ENCODE measurements at regions not wholly inside any gene's neighbourhood (a gene's known extent, or its start where the extent isn't known, plus 50 kb on each side); places are given as distances from the start of the nearest gene placed in this dataset.

- no peaks in the 10 kb centered on the region for H3K36me3 ChIP-seq (ENCODE audit: low read depth)
- no peak for DNase-seq
- no peak overlapping the region for H2AFZ ChIP-seq
- H3K9me2 ChIP-seq (ENCODE audit: insufficient read depth): no peaks in the 10 kb centered on the region
- no peaks in the 10 kb centered on the region for H4K20me1 ChIP-seq (ENCODE audit: insufficient read depth)
- H3K4me1 ChIP-seq (ENCODE audit: insufficient read depth): peaks cover 10% of the 10 kb centered on the region
- H3K4me3 ChIP-seq: no peak overlapping the region
- H3K27me3 ChIP-seq (replicated peaks; ENCODE audit: insufficient read depth): no peaks in the 10 kb centered on the region
- H3K9ac ChIP-seq: no peak overlapping the region
- no peaks in the 10 kb centered on the region for H3K9me3 ChIP-seq (ENCODE audit: low read depth)
- H3F3A ChIP-seq (ENCODE audit: insufficient read depth): no peaks in the 10 kb centered on the region
- H3K27ac ChIP-seq: no peak overlapping the region
- in situ Hi-C loops (cut with MboI): no loop called here
- 69 to 73% methylated on average over 1 of the region's 1 CpG for WGBS, 2 experiments (ENCODE audit: low coverage in 1 of 2, low lambda C conversion rate in 2 of 2, missing lambda C conversion rate in 2 of 2)
- H3K79me2 ChIP-seq (ENCODE audit: insufficient read depth): no peaks in the 10 kb centered on the region
- TF ChIP-seq EZH2phosphoT487 (IDR thresholded peaks at IDR 0.05; ENCODE audit: insufficient read depth, low read depth) (no peak), EZH2 (IDR thresholded peaks at IDR 0.05; ENCODE audit: insufficient read depth, poor library complexity, severe bottlenecking) (no peak)
- H3K4me2 ChIP-seq (ENCODE audit: unreplicated experiment): no peak overlapping the region
These were observed 137.8 kb downstream of the SPAG6 start for GRCh38 chr10:22483132-22483531.
